ENCODE measurements at regions not wholly inside any gene's neighbourhood (a gene's known extent, or its start where the extent isn't known, plus 50 kb on each side); places are given as distances from the start of the nearest gene placed in this dataset.

DNA sequence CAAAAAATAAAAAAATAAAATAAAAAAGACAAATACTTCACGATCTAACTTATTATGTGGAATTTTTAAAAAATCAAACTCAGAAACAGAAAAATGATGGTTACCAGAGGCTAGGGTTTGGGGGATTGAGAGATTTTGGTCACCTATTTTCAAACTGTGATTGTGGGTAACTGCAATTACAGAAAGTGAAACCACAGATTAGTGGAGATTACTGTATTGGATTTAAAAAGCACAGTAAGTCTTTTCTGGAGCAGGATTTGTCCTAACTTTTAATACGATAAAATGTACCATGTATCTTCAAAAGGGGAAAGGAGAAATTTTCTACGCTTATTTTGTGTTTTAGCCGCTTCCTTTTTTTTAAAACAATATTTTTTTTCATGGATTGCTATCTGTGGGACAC, 1204.9 kb upstream of the LRRTM3 start:
- ChIA-PET CTCF (no interaction called here), POLR2A (no interaction called here)
- H3K36me3 Mint-ChIP-seq (ENCODE audit: low read depth) = no peaks in the 10 kb centered on the region
- no peaks in the 10 kb centered on the region for H3K27me3 Mint-ChIP-seq
- H3K4me1 Mint-ChIP-seq = no peaks in the 10 kb centered on the region
- H3K27ac Mint-ChIP-seq = no peak overlapping the region
- H3K4me3 Mint-ChIP-seq = no peak overlapping the region
- no peak for DNase-seq
- H3K9me3 Mint-ChIP-seq = peaks cover 2% of the 10 kb centered on the region

DNA sequence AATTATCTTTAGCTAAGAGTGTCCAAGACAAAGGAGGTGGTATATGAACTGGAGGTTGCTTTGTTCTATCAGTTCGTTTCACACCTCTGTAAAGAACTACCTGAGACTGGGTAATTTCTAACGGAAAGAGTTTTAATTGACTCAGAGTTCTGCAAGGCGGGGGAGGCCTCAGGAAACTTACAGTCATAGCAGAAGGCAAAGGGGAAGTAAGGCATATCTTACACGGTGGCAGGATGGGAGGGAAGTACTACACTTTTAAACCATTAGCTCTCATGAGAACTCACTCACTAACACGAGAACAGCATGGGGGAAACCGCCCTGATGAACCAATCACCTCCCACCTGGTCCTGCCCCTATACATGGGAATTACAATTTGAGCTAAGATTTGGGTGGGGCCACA, 1202.3 kb upstream of the LRRTM3 start:
- Mint-ChIP-seq H3K27me3 (no peaks in the 10 kb centered on the region), H3K27ac (no peak overlapping the region), H3K4me1 (no peaks in the 10 kb centered on the region), H3K36me3 (ENCODE audit: low read depth) (no peaks in the 10 kb centered on the region), H3K9me3 (peaks cover 2% of the 10 kb centered on the region), H3K4me3 (no peak overlapping the region)
- POLR2A ChIA-PET = no interaction called here
- no peak for DNase-seq
- CTCF ChIA-PET = no interaction called here

DNA sequence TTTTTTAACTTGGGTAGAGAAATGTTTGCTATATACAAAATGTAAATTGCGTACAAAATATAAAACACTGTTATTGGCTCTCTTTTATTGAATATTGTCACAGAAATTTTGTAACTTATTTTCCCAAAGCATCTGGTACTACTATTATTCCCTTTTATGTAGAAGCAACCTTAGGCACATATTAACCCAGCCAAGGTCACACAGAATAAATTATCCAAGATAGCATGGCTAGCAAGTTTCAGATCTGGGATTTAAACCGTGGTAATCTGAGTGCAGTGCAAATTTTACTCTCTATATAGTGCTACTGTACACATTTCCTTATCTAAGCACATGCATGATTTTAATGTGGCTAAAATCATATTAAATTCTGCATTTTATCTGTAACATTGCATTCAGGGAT, 1190.5 kb upstream of the LRRTM3 start:
- H3K36me3 Mint-ChIP-seq (ENCODE audit: low read depth) = no peaks in the 10 kb centered on the region
- H3K27ac Mint-ChIP-seq = no peak overlapping the region
- H3K4me3 Mint-ChIP-seq = no peak overlapping the region
- no peaks in the 10 kb centered on the region for H3K4me1 Mint-ChIP-seq
- no peak for DNase-seq
- peaks cover 5% of the 10 kb centered on the region for H3K9me3 Mint-ChIP-seq
- H3K27me3 Mint-ChIP-seq = no peaks in the 10 kb centered on the region
- ChIA-PET POLR2A (no interaction called here), CTCF (no interaction called here)

DNA sequence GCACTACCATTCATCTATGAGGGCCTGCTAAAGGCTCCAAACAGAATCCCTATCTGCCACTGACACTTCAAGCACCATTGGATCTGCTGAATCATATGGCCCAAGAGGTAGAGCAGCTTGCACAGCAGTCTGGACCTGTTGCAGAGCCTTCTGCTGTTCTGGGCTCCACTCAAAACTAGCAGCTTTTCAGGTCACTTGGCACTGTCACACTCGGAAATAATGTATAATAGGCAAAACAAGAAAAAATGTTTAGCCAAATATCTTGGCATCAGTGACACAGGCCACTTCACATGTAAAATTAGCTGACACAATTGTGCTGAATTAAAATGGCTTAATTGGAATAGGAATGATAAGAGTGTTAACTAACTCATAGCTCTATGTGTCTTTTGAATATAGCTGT, 1182.9 kb upstream of the LRRTM3 start:
- Mint-ChIP-seq H3K4me1 (no peaks in the 10 kb centered on the region), H3K27me3 (no peaks in the 10 kb centered on the region), H3K36me3 (ENCODE audit: low read depth) (no peaks in the 10 kb centered on the region), H3K9me3 (peaks cover 4% of the 10 kb centered on the region), H3K27ac (no peak overlapping the region), H3K4me3 (no peak overlapping the region)
- no peak for DNase-seq
- POLR2A ChIA-PET = no interaction called here
- CTCF ChIA-PET = no interaction called here

DNA sequence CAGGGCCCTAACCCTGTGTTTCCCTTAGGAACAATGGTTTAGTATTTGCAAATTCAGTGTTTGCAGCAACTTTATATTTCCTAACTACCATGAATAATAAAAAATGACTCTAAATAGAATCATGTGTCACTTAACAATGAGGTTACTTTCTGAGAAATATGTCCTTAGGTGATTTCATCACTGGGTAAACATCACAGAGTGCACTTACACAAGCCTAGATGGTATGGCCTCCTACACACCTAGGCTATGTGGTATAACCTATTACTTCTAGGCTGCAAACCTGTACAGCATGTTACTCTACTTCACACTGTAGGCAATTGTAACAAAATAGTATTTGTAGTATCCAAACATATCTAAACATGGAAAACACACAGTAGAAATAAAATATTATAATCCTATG, 1174.6 kb upstream of the LRRTM3 start:
- DNase-seq = no peak
- H3K27me3 Mint-ChIP-seq = no peaks in the 10 kb centered on the region
- H3K36me3 Mint-ChIP-seq (ENCODE audit: low read depth) = no peaks in the 10 kb centered on the region
- H3K9me3 Mint-ChIP-seq = peaks cover 2% of the 10 kb centered on the region
- POLR2A ChIA-PET = no interaction called here
- no peak overlapping the region for H3K27ac Mint-ChIP-seq
- CTCF ChIA-PET = no interaction called here
- no peak overlapping the region for H3K4me3 Mint-ChIP-seq
- H3K4me1 Mint-ChIP-seq = no peaks in the 10 kb centered on the region

DNA sequence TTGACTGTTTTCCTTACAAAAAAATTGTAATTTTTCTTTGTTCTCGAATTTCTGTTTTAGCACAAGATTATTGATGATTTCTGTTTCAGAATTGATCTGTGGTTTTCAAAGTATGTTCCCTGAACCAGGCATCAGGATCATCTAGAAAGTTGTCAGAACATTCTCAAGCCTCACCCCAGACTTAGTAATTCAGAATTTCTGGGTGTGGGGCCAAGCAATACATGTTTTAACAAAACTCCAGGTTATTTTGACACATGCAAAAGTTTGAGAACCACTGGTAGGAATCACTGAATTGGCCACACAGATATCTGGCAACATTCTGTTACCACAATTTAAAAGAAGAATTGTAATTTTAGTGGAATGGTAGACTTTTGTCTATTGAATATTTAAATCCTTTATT, 1173.9 kb upstream of the LRRTM3 start:
- ChIA-PET POLR2A (no interaction called here), CTCF (no interaction called here)
- no peaks in the 10 kb centered on the region for H3K36me3 Mint-ChIP-seq (ENCODE audit: low read depth)
- no peak overlapping the region for H3K4me3 Mint-ChIP-seq
- H3K9me3 Mint-ChIP-seq = peaks cover 2% of the 10 kb centered on the region
- no peak overlapping the region for H3K27ac Mint-ChIP-seq
- no peaks in the 10 kb centered on the region for H3K4me1 Mint-ChIP-seq
- H3K27me3 Mint-ChIP-seq = no peaks in the 10 kb centered on the region
- no peak for DNase-seq

DNA sequence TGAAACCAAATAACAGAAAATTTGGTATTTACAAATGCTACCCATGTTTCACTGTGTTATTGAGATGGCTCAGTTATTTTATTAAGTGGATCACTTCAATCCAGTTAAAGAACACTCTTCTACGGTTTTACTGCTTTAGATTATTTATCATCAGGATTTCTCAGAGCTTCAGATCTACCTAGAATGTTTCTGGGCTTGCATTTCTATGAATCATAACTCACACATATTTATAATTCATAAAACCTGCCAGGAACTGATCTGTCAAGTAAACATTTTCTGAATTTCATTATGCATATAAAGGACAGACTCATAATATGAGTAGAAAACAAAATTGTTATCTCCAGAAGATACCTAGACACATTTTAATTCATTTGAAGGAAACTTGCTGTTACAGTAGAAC, 1172.3 kb upstream of the LRRTM3 start:
- POLR2A ChIA-PET = no interaction called here
- Mint-ChIP-seq H3K36me3 (ENCODE audit: low read depth) (no peaks in the 10 kb centered on the region), H3K4me3 (no peak overlapping the region), H3K27ac (no peak overlapping the region), H3K27me3 (no peaks in the 10 kb centered on the region), H3K4me1 (no peaks in the 10 kb centered on the region), H3K9me3 (peaks cover 5% of the 10 kb centered on the region)
- CTCF ChIA-PET = no interaction called here
- DNase-seq = no peak

DNA sequence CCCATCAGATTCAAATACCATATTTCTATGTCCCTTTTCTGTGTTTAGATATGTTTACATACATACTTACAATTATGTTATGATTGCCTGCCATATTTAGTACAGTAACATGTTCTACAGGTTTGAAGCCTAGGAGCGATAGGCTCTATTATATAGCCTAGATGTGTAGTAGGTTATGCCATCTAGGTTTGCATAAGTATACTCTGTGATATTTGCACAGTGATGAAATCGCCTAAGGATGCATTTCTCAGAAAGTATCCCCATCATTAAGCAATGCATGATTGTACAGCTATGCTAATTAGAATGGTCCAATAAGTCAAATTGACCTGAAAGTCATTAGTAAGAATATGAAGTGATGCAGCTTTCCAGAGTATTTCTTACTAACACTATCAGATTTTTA, 1171.7 kb upstream of the LRRTM3 start:
- POLR2A ChIA-PET = no interaction called here
- H3K4me3 Mint-ChIP-seq = no peak overlapping the region
- CTCF ChIA-PET = no interaction called here
- no peak overlapping the region for H3K27ac Mint-ChIP-seq
- H3K9me3 Mint-ChIP-seq = peaks cover 6% of the 10 kb centered on the region
- DNase-seq = no peak
- no peaks in the 10 kb centered on the region for H3K36me3 Mint-ChIP-seq (ENCODE audit: low read depth)
- no peaks in the 10 kb centered on the region for H3K27me3 Mint-ChIP-seq
- no peaks in the 10 kb centered on the region for H3K4me1 Mint-ChIP-seq

DNA sequence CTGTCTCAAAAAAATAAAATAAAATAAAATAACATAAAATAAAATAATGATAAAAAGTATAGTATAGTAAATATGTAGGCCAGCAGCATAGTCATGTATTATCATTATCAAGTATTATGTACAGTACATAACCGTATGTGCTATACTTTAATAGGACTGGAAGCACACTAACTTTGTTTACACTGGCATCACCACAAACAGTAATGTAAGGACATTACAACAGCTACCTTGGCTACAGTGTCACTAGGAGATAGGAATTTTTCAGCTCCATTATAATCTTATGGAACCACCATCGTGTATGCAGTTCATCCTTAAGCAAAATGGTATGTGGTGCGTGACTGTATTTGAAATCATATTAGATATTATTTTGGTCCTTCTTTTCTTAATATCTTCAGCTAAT, 1163.5 kb upstream of the LRRTM3 start:
- H3K9me3 Mint-ChIP-seq = peaks cover 6% of the 10 kb centered on the region
- no peaks in the 10 kb centered on the region for H3K27me3 Mint-ChIP-seq
- no peaks in the 10 kb centered on the region for H3K36me3 Mint-ChIP-seq (ENCODE audit: low read depth)
- H3K27ac Mint-ChIP-seq = no peak overlapping the region
- ChIA-PET POLR2A (no interaction called here), CTCF (no interaction called here)
- no peak for DNase-seq
- H3K4me3 Mint-ChIP-seq = no peak overlapping the region
- H3K4me1 Mint-ChIP-seq = no peaks in the 10 kb centered on the region

DNA sequence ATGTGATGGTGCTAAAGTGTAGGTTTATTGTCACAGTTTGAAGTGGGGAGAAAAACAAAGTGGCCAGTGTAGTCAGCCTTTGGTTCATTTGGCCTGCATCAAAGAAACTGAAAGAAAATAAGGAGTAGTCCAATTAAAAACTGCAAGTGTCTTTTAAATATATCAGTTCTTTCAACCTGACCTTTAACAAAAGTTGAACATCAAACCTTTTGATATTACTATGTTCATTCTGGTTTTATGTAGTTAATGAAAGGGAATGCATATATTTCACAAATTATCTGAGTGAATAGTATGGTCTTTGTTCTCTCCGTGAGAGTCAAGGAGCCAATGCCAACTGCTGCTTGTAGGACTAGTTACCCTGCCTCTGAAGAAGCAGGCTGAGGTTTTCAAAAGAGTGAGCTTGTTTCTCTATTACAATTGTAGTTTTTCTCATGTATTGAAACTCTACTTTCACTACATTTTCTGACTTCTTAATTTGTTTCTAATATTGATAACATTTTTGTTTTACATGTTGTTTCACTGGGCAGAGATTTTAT, 1160.8 kb upstream of the LRRTM3 start:
- Mint-ChIP-seq H3K27me3 (no peaks in the 10 kb centered on the region), H3K4me3 (no peak overlapping the region), H3K36me3 (ENCODE audit: low read depth) (no peaks in the 10 kb centered on the region), H3K4me1 (no peaks in the 10 kb centered on the region), H3K27ac (no peak overlapping the region), H3K9me3 (no peaks in the 10 kb centered on the region)
- ChIA-PET POLR2A (no interaction called here), CTCF (no interaction called here)
- no peak for DNase-seq

DNA sequence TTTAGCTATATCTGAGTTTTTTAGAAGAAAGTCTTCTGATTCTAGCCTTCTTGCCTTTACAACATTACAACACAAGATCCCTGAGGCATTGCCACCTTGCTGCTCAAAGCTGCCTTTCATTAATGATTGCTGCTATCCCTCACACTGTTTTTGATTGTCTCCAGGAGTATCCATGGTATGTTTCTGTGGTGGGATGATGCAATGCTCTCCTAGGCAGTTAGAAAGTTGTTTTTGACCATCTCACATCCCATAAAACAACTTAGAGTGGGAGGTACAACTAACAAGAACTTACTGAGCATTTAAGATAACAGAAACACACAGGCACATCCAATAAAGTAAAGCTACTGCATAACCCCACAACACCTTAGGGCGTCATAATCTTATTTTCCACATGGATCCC, 1156.0 kb upstream of the LRRTM3 start:
- no peak for DNase-seq
- ChIA-PET POLR2A (no interaction called here), CTCF (no interaction called here)
- Mint-ChIP-seq H3K36me3 (ENCODE audit: low read depth) (no peaks in the 10 kb centered on the region), H3K4me1 (no peaks in the 10 kb centered on the region), H3K27me3 (no peaks in the 10 kb centered on the region), H3K4me3 (no peak overlapping the region), H3K27ac (no peak overlapping the region), H3K9me3 (peaks cover 2% of the 10 kb centered on the region)

DNA sequence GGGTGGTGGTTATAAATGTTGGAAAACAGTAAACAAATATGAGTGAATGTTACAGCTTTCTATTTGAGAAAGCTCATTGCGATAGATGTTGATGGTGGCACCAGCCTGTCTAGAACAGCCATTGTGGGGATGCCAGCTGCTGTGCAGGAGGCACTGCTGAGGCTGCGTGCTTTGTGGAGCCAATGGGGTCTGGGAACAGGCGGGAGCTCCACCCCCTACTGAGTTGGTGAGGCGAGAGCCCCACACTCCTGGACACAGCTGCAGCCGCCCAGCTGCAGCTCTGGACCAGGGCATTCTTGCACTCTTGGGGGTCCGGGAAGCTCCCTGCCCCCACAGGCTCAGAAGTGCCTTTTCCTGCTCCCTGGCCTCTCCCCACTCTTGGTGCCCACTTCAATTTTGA, 1147.1 kb upstream of the LRRTM3 start:
- Mint-ChIP-seq H3K9me3 (no peaks in the 10 kb centered on the region), H3K27me3 (no peaks in the 10 kb centered on the region), H3K4me1 (no peaks in the 10 kb centered on the region), H3K27ac (no peak overlapping the region), H3K36me3 (ENCODE audit: low read depth) (no peaks in the 10 kb centered on the region), H3K4me3 (no peak overlapping the region)
- ChIA-PET POLR2A (no interaction called here), CTCF (no interaction called here)
- no peak for DNase-seq

DNA sequence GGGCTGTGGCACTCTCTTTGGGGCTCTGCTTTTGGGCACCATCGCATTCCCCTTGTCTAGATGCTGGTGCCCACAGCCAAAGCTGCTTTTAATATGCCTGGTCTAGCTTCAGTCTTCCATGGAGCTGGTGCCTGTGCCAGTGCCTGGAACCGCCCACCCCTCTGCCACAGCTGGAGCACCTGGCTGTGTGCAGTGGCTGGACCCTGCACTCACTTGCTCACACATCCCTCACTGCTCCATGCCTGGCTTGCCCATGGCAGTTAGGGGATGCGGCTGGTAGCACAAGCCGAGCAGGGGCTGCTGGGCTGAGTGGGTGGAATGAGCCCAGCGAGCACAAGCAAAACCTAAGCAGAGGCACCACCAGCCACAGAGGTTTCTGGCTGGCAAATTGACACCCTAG, 1145.9 kb upstream of the LRRTM3 start:
- Mint-ChIP-seq H3K27me3 (no peaks in the 10 kb centered on the region), H3K36me3 (ENCODE audit: low read depth) (no peaks in the 10 kb centered on the region), H3K9me3 (peaks cover 1% of the 10 kb centered on the region), H3K4me3 (no peak overlapping the region), H3K4me1 (no peaks in the 10 kb centered on the region), H3K27ac (no peak overlapping the region)
- POLR2A ChIA-PET = no interaction called here
- CTCF ChIA-PET = no interaction called here
- DNase-seq = no peak

DNA sequence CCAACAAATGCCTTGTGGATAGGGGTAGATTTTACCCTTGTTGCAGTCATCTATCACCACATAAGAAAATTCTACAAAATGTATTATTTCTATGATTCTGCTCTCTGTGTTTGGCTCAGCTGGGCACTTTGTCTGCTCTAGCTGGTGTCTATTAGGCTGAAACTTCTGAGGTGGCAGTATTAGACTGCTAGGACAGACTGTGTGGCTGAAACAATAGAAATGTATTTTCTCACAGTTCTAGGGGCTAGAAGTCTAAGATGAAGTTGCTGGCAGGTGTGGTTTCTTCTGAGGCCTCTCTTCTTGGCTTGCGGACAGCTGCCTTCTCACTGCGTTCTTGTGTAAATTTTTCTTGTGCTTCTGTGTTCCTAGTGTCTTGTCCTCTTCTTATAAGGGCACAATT, 1139.6 kb upstream of the LRRTM3 start:
- no peaks in the 10 kb centered on the region for H3K27me3 Mint-ChIP-seq
- H3K4me1 Mint-ChIP-seq = no peaks in the 10 kb centered on the region
- peaks cover 1% of the 10 kb centered on the region for H3K9me3 Mint-ChIP-seq
- ChIA-PET POLR2A (no interaction called here), CTCF (no interaction called here)
- H3K36me3 Mint-ChIP-seq (ENCODE audit: low read depth) = no peaks in the 10 kb centered on the region
- DNase-seq = no peak
- H3K4me3 Mint-ChIP-seq = no peak overlapping the region
- no peak overlapping the region for H3K27ac Mint-ChIP-seq

DNA sequence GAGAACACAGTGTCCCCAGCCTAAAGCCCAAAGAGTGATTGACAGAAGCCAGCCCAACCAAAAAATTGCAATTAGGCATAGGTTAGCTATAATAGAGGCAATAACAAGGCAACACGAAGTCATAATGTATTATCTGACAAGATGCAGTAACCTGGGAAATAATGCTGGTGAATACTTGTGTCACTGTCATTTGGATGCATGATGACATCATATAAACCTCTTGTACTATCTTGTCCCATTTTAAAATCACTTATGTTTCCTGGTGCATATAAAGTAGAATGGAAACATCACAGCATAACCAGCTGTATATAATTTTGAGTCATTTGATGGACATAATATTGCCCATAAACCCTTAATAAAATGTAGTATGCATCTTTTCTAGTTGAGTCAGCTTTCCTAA, 1138.3 kb upstream of the LRRTM3 start:
- no peak for DNase-seq
- no peak overlapping the region for H3K27ac Mint-ChIP-seq
- no peaks in the 10 kb centered on the region for H3K4me1 Mint-ChIP-seq
- no peak overlapping the region for H3K4me3 Mint-ChIP-seq
- ChIA-PET CTCF (no interaction called here), POLR2A (no interaction called here)
- H3K27me3 Mint-ChIP-seq = no peaks in the 10 kb centered on the region
- peaks cover 1% of the 10 kb centered on the region for H3K9me3 Mint-ChIP-seq
- no peaks in the 10 kb centered on the region for H3K36me3 Mint-ChIP-seq (ENCODE audit: low read depth)

All from activated CD4-positive, alpha-beta memory T cell treated with anti-CD3 and anti-CD28 coated beads, Interleukin-2, amount 10 ng/mL, durations not matched to agents 7 days and 5 days (primary cell).